C4-2B (cell line): ENCODE measurements at regions not wholly inside any gene's neighbourhood (a gene's known extent, or its start where the extent isn't known, plus 50 kb on each side); places are given as distances from the start of the nearest gene placed in this dataset.

Experiments
- CTCF ChIP-seq: fragments of 450-650 bp; conservative IDR thresholded peaks from 2 replicates; pipeline ENCODE4 v1.5.1; 2017; ENCODE audit warnings: mild to moderate bottlenecking
- ZFX ChIP-seq: fragments of 450-650 bp; IDR thresholded peaks from 2 replicates; pipeline ENCODE4 v1.6.1; 2017

GRCh38 chr6:115747719-115748118 lies 313.0 kb downstream of the FRK start:
- TF ChIP-seq CTCF, result no peak
- TF ChIP-seq ZFX, result no peak
